ENCODE measurements at regions not wholly inside any gene's neighbourhood (a gene's known extent, or its start where the extent isn't known, plus 50 kb on each side); places are given as distances from the start of the nearest gene placed in this dataset.

DNA sequence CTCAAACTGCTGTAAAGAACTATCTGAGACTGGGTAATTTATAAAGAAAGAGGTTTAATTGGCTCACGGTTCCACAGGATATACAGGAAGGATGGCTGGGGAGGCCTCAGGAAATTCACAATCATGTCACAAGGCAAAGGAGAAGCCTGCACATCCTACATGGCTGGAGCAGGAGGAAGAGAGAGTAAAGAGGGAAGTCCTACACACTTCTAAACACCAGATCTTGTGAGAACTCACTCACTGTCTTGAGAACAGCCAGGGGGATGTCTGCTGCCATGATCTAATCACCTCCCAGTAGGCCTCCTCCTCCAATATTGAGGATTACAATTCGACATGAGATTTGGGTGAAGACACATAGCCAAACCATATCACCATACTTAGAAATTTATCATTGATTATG lies 1307.0 kb upstream of the GJE1 start:
- TF ChIP-seq EZH2 (IDR thresholded peaks at IDR 0.05; ENCODE audit: insufficient read depth, poor library complexity, severe bottlenecking) (no peak), EZH2phosphoT487 (IDR thresholded peaks at IDR 0.05; ENCODE audit: insufficient read depth, low read depth) (no peak)

All from GM23248 (cell line).